Fibroblast of lung (primary cell): ENCODE measurements at regions not wholly inside any gene's neighbourhood (a gene's known extent, or its start where the extent isn't known, plus 50 kb on each side); places are given as distances from the start of the nearest gene placed in this dataset.

Experiments used
- DNase-seq, 2 donors: peaks; one replicate each; pipeline versions ENCODE4 v3.0.0 to v3.0.0-alpha.2; 2010; ENCODE audit warnings: low read depth in 2 of 2
- H2AFZ ChIP-seq: 2 replicates; pipeline ENCODE4 v1.5.1; 2012; ENCODE audit warnings: low read length, control low read depth, inconsistent platforms
- H3K27ac ChIP-seq: 2 replicates; pipeline ENCODE4 v1.5.1; 2011; ENCODE audit warnings: low read length, control low read depth; ENCODE audit not compliant: insufficient read depth
- H3K27me3 ChIP-seq: 2 replicates; pipeline ENCODE4 v1.5.1; 2011; ENCODE audit warnings: mild to moderate bottlenecking, low read length; ENCODE audit not compliant: control insufficient read depth, insufficient read depth
- H3K36me3 ChIP-seq: 2 replicates; pipeline ENCODE4 v1.5.1; 2011; ENCODE audit warnings: low read length; ENCODE audit not compliant: control insufficient read depth, insufficient read depth
- H3K4me1 ChIP-seq: 2 replicates; pipeline ENCODE4 v1.5.1; 2011; ENCODE audit warnings: low read length; ENCODE audit not compliant: control insufficient read depth, insufficient read depth; ENCODE audit errors: extremely low read depth
- H3K4me2 ChIP-seq: 2 replicates; pipeline ENCODE4 v1.5.1; 2011; ENCODE audit warnings: low read length, control low read depth; ENCODE audit not compliant: insufficient read depth; ENCODE audit errors: extremely low read depth
- H3K4me3 ChIP-seq, 4 experiments: fragments of 200-600 bp in 1 of 4; sonication (generic) in 1 of 4; replicated peaks in 1 of 4; 2 replicates each; pipeline ENCODE4 v1.5.1; 2011 to 2016; ENCODE audit warnings: low read length in 4 of 4, low read depth in 3 of 4, mild to moderate bottlenecking in 3 of 4, control low read depth in 2 of 4, inconsistent platforms in 1 of 4, mixed read lengths in 1 of 4; ENCODE audit not compliant: insufficient read depth in 1 of 4; ENCODE audit errors: control extremely low read depth in 1 of 4
- H3K79me2 ChIP-seq: 2 replicates; pipeline ENCODE4 v1.5.1; 2012; ENCODE audit warnings: mild to moderate bottlenecking, low read length, inconsistent platforms; ENCODE audit not compliant: control insufficient read depth, insufficient read depth
- H3K9ac ChIP-seq: 2 replicates; pipeline ENCODE4 v1.5.1; 2011; ENCODE audit warnings: mild to moderate bottlenecking, low read length, control low read depth; ENCODE audit not compliant: insufficient read depth
- H3K9me3 ChIP-seq: 2 replicates; pipeline ENCODE4 v1.5.1; 2012; ENCODE audit warnings: low read depth, low read length; ENCODE audit not compliant: control insufficient read depth, insufficient read depth
- H4K20me1 ChIP-seq: 2 replicates; pipeline ENCODE4 v1.5.1; 2011; ENCODE audit warnings: low read length; ENCODE audit not compliant: control insufficient read depth, insufficient read depth; ENCODE audit errors: extremely low read depth
- EZH2 ChIP-seq: IDR thresholded peaks from 2 replicates; pipeline ENCODE4 v1.5.1; 2012; ENCODE audit warnings: low read length, control low read depth, mild to moderate bottlenecking; ENCODE audit errors: missing control alignments
- TF ChIP-seq, protein P1 (sequence below), 2 donors: IDR thresholded peaks in 1 of 2; conservative IDR thresholded peaks in 1 of 2; 1 replicate in 1 of 2; 2 replicates in 1 of 2; pipeline ENCODE4 v1.5.1; 2011 to 2012; ENCODE audit warnings: low read length in 2 of 2, control low read depth in 1 of 2, inconsistent platforms in 1 of 2, low read depth in 1 of 2, mild to moderate bottlenecking in 1 of 2

DNA sequence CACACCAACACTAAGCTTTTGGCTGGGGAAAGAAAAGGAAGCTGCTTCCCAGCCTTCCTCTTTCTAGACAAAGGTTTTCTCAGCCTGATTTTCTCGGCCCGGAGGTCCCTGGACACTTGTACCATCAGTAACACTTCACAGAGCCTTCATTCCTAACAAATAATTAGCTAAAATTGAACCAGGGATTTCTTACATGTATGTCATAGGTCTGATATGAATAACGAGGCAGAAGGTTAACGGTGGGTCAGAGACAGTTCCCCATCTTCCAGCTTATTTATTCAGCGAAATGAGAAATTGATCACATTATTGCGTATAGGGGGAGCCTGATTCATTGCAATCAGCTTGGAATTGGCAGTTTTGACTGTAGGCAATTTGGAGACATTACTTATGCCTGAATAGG lies 142.5 kb downstream of the SALL1 start:
- H3K4me3 ChIP-seq: no peak overlapping the region
- H2AFZ ChIP-seq: no peak overlapping the region
- H3K27me3 ChIP-seq: no peaks in the 10 kb centered on the region
- no peak for DNase-seq
- H3K79me2 ChIP-seq: no peaks in the 10 kb centered on the region
- no peak overlapping the region for H3K27ac ChIP-seq
- no peaks in the 10 kb centered on the region for H3K36me3 ChIP-seq
- H3K9me3 ChIP-seq: no peaks in the 10 kb centered on the region
- no peaks in the 10 kb centered on the region for H3K4me1 ChIP-seq
- H3K9ac ChIP-seq: no peak overlapping the region
- H4K20me1 ChIP-seq: no peaks in the 10 kb centered on the region
- no peak overlapping the region for H3K4me2 ChIP-seq
- TF ChIP-seq, protein P1, sequence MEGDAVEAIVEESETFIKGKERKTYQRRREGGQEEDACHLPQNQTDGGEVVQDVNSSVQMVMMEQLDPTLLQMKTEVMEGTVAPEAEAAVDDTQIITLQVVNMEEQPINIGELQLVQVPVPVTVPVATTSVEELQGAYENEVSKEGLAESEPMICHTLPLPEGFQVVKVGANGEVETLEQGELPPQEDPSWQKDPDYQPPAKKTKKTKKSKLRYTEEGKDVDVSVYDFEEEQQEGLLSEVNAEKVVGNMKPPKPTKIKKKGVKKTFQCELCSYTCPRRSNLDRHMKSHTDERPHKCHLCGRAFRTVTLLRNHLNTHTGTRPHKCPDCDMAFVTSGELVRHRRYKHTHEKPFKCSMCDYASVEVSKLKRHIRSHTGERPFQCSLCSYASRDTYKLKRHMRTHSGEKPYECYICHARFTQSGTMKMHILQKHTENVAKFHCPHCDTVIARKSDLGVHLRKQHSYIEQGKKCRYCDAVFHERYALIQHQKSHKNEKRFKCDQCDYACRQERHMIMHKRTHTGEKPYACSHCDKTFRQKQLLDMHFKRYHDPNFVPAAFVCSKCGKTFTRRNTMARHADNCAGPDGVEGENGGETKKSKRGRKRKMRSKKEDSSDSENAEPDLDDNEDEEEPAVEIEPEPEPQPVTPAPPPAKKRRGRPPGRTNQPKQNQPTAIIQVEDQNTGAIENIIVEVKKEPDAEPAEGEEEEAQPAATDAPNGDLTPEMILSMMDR (conservative IDR thresholded peaks at IDR 0.05 in 1 of 2, IDR thresholded peaks at IDR 0.05 in 1 of 2; ENCODE audit: low read depth in 1 of 2, low read length in 2 of 2): no peak
- no peak for TF ChIP-seq EZH2

DNA sequence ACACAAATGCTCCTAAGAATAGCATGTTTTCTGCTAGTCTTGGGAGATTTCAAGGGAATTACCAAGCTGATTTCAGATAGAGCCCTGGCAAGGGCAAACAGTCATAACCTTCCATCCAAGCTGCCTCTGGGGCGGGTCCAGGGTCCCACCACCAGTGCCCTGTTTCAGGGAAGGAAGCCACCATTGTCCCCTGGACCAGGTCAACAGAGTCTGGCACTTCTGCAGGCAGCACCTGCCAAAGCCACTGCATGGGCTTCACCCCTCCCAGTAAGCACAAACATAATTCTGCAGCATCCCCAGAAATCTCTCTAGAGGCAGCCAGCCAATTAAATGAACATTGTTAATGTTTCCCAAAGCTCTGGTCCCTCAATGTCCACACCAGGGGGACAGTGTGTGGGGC lies 143.0 kb downstream of the SALL1 start:
- no peak overlapping the region for H3K9ac ChIP-seq

DNA sequence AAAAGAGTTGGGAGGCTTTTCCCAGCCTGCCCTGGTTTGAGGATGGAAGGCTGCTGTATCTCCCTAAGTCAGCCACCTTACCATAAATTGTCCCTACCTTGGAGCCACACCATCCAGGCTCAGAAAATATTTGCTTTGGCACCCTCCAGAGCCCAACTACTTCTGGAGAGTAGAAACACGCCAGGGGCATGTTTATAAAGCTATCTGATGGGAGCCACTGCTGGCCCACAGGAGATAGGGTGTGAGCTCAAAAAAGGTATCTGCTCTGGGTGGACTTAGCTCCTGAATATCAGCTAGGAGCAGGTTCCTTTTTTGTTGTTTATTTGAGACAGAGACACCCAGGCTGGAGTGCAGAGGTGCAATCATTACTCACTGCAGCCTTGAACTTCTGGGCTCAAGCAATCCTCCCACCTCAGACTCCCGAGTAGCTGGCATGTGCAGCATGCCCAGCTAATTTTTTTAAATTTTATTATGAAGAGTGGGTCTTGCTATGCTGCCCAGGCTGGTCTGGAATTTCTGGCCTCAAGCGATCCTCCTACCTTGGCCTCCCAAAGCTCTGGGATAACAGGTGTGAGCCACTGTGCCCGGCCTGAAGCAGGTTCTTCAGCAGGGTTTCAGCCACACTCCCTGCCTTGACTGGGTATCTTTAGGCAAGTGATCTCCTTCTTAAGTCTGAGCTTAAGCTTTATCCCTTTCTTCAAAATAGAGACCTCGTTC lies 147.1 kb downstream of the SALL1 start:
- H3K36me3 ChIP-seq: no peaks in the 10 kb centered on the region
- H3K4me1 ChIP-seq: no peaks in the 10 kb centered on the region
- H3K9me3 ChIP-seq: no peaks in the 10 kb centered on the region
- no peaks in the 10 kb centered on the region for H3K79me2 ChIP-seq
- no peaks in the 10 kb centered on the region for H3K27me3 ChIP-seq
- no peak for DNase-seq
- H3K4me3 ChIP-seq: no peak overlapping the region
- H3K4me2 ChIP-seq: no peak overlapping the region
- no peak for TF ChIP-seq EZH2
- TF ChIP-seq, protein P1 (conservative IDR thresholded peaks at IDR 0.05 in 1 of 2, IDR thresholded peaks at IDR 0.05 in 1 of 2; ENCODE audit: low read depth in 1 of 2, low read length in 2 of 2): no peak
- H3K9ac ChIP-seq: no peak overlapping the region
- no peak overlapping the region for H2AFZ ChIP-seq
- no peak overlapping the region for H3K27ac ChIP-seq
- H4K20me1 ChIP-seq: no peaks in the 10 kb centered on the region

More for the DNA sequence above, 143.0 kb downstream of the SALL1 start:
- Histone ChIP-seq H3K4me3 (no peak overlapping the region), H3K79me2 (no peaks in the 10 kb centered on the region), H3K9me3 (no peaks in the 10 kb centered on the region), H3K36me3 (no peaks in the 10 kb centered on the region), H2AFZ (no peak overlapping the region), H3K4me1 (no peaks in the 10 kb centered on the region), H3K27ac (no peak overlapping the region), H4K20me1 (no peaks in the 10 kb centered on the region), H3K4me2 (no peak overlapping the region), H3K27me3 (no peaks in the 10 kb centered on the region)
- TF ChIP-seq, protein P1 (conservative IDR thresholded peaks at IDR 0.05 in 1 of 2, IDR thresholded peaks at IDR 0.05 in 1 of 2; ENCODE audit: low read depth in 1 of 2, low read length in 2 of 2): no peak
- TF ChIP-seq EZH2: no peak
- DNase-seq: no peak
